Spleen (tissue), 11 donors: ENCODE measurements at regions not wholly inside any gene's neighbourhood (a gene's known extent, or its start where the extent isn't known, plus 50 kb on each side); places are given as distances from the start of the nearest gene placed in this dataset.

Experiments
- DNase-seq: peaks from one replicate; pipeline ENCODE4 v3.0.0-alpha.2; 2020
- H3K27ac ChIP-seq, 8 donors: fragments of 200-600 bp; sonication (generic) in 7 of 8; 1 replicate in 4 of 8; 2 replicates in 4 of 8; pipeline versions ENCODE4 v1.5.0 to v1.8.0; 2016 to 2021; ENCODE audit warnings: inconsistent platforms in 4 of 8, mild to moderate bottlenecking in 4 of 8, moderate library complexity in 1 of 8
- H3K27me3 ChIP-seq, 7 donors: fragments of 200-600 bp; sonication (generic) in 6 of 7; replicated peaks in 1 of 7; 1 replicate in 4 of 7; 2 replicates in 3 of 7; pipeline versions ENCODE4 v1.5.0 to v1.8.0; 2016 to 2021; ENCODE audit warnings: inconsistent platforms in 3 of 7, mild to moderate bottlenecking in 1 of 7
- H3K36me3 ChIP-seq, 6 donors: fragments of 200-600 bp; sonication (generic) in 5 of 6; 1 replicate in 4 of 6; 2 replicates in 2 of 6; pipeline versions ENCODE4 v1.5.0 to v1.8.0; 2016 to 2021; ENCODE audit warnings: inconsistent platforms in 2 of 6
- H3K4me1 ChIP-seq, 6 donors: fragments of 200-600 bp; sonication (generic) in 5 of 6; 1 replicate in 3 of 6; 2 replicates in 3 of 6; pipeline versions ENCODE4 v1.5.0 to v1.8.0; 2016 to 2021; ENCODE audit warnings: inconsistent platforms in 3 of 6
- H3K4me3 ChIP-seq, 8 donors: fragments of 200-600 bp; sonication (generic) in 7 of 8; 1 replicate in 4 of 8; 2 replicates in 4 of 8; pipeline versions ENCODE4 v1.5.0 to v1.8.0; 2016 to 2021; ENCODE audit warnings: inconsistent platforms in 4 of 8, mild to moderate bottlenecking in 4 of 8, moderate library complexity in 2 of 8
- H3K9me3 ChIP-seq, 8 donors: fragments of 200-600 bp; sonication (generic) in 7 of 8; 1 replicate in 4 of 8; 2 replicates in 4 of 8; pipeline versions ENCODE4 v1.5.0 to v1.8.0; 2016 to 2021; ENCODE audit warnings: inconsistent platforms in 4 of 8
- CTCF ChIP-seq, 11 experiments: fragments of 200-600 bp in 7 of 11; fragments of 450-650 bp in 4 of 11; sonication (generic) in 4 of 11; IDR thresholded peaks in 8 of 11; conservative IDR thresholded peaks in 3 of 11; 1 replicate in 7 of 11; 2 replicates in 4 of 11; pipeline versions ENCODE4 v1.4.0 to v1.8.0; 2016 to 2021; ENCODE audit warnings: antibody characterized with exemption in 11 of 11, inconsistent platforms in 4 of 11, mild to moderate bottlenecking in 1 of 11
- POLR2A ChIP-seq, 3 donors: fragments of 450-650 bp; IDR thresholded peaks; one replicate each; pipeline ENCODE4 v1.5.1; 2017; ENCODE audit warnings: antibody characterized with exemption in 3 of 3, mild to moderate bottlenecking in 1 of 3
- POLR2AphosphoS5 ChIP-seq, 3 donors: sonication (generic); formaldehyde crosslinking; IDR thresholded peaks; one replicate each; pipeline ENCODE4 v1.5.1; 2017; ENCODE audit warnings: antibody characterized with exemption in 3 of 3
- WGBS, 5 donors: extraction: QIAGEN DNeasy Blood & Tissue Kit in 3 of 5; methylation state at CpG; one replicate each; pipeline versions ENCODE4 v1.1.5 to v1.1.7; 2013 to 2018; 5-methylcytosine and 5-hydroxymethylcytosine counted together
- intact Hi-C: fragments of 100-400 bp; cut with DNase I; formaldehyde crosslinking; loops from one replicate; pipeline ENCODE4 v1.15.0; 2023; ENCODE audit warnings: low total_unique reads
- donor health status: healthy with polysubstance abuse.
- donor health status: DM: no; HTN: no; CAD: no; lungs with moderate emphysema.
- donor health status: DM: no; HTN: no; CAD: no.
- donor health status: Bipolar disorder and iron deficiency.
- donor health status: healthy.
- donor health status: DM: no; HTN: no; CAD: no.
- donor health status: DM: yes; HTN: yes; CAD: no.

GRCh38 chr4:100695871-100696270 is 178.0 kb upstream of the EMCN start:
- Histone ChIP-seq H3K9me3 (no peaks in the 10 kb centered on the region), H3K4me1 (no peaks in the 10 kb centered on the region), H3K27me3 (no peaks in the 10 kb centered on the region), H3K4me3 (no peak overlapping the region), H3K36me3 (no peaks in the 10 kb centered on the region), H3K27ac (no peak overlapping the region)
- DNase-seq = no peak
- TF ChIP-seq POLR2A (IDR thresholded peaks at IDR 0.05) (no peak), POLR2AphosphoS5 (IDR thresholded peaks at IDR 0.05) (no peak), CTCF (IDR thresholded peaks at IDR 0.05 in 8 of 11, conservative IDR thresholded peaks at IDR 0.05 in 3 of 11) (no peak)
- WGBS, 5 donors = 74 to 90% (median 85%) methylated on average over 1 of the region's 1 CpG
- intact Hi-C loops = no loop called here

- Histone ChIP-seq H3K9me3 (no peaks in the 10 kb centered on the region), H3K36me3 (no peaks in the 10 kb centered on the region), H3K4me1 (no peaks in the 10 kb centered on the region), H3K27ac (no peak overlapping the region), H3K27me3 (no peaks in the 10 kb centered on the region), H3K4me3 (no peak overlapping the region)
- TF ChIP-seq POLR2A (IDR thresholded peaks at IDR 0.05) = no peak
- no peak for TF ChIP-seq CTCF (IDR thresholded peaks at IDR 0.05 in 8 of 11, conservative IDR thresholded peaks at IDR 0.05 in 3 of 11)
- TF ChIP-seq POLR2AphosphoS5 (IDR thresholded peaks at IDR 0.05) = no peak
- 52 to 64% (median 57%) methylated on average over 3 of the region's 3 CpGs for WGBS, 5 donors
- intact Hi-C loops = no loop called here
- no peak for DNase-seq
Observed at GRCh38 chr4:100695039-100695654, 177.3 kb upstream of the EMCN start.

- TF ChIP-seq CTCF (IDR thresholded peaks at IDR 0.05 in 8 of 11, conservative IDR thresholded peaks at IDR 0.05 in 3 of 11) (no peak), POLR2AphosphoS5 (IDR thresholded peaks at IDR 0.05) (no peak), POLR2A (IDR thresholded peaks at IDR 0.05) (no peak)
- no peak for DNase-seq
- H3K27ac ChIP-seq = no peak overlapping the region
- no peaks in the 10 kb centered on the region for H3K9me3 ChIP-seq
- H3K36me3 ChIP-seq = no peaks in the 10 kb centered on the region
- no peaks in the 10 kb centered on the region for H3K27me3 ChIP-seq
- no peak overlapping the region for H3K4me3 ChIP-seq
- no peaks in the 10 kb centered on the region for H3K4me1 ChIP-seq
- intact Hi-C loops = no loop called here
- WGBS, 5 donors = 94 to 99% (median 96%) methylated on average over 2 of the region's 2 CpGs
Observed at GRCh38 chr4:100694467-100694866, 176.6 kb upstream of the EMCN start.

- Histone ChIP-seq H3K27me3 (no peaks in the 10 kb centered on the region), H3K9me3 (no peaks in the 10 kb centered on the region), H3K4me3 (no peak overlapping the region), H3K27ac (no peak overlapping the region), H3K36me3 (no peaks in the 10 kb centered on the region), H3K4me1 (no peaks in the 10 kb centered on the region)
- TF ChIP-seq POLR2A (IDR thresholded peaks at IDR 0.05) = no peak
- no peak for TF ChIP-seq POLR2AphosphoS5 (IDR thresholded peaks at IDR 0.05)
- TF ChIP-seq CTCF (IDR thresholded peaks at IDR 0.05 in 8 of 11, conservative IDR thresholded peaks at IDR 0.05 in 3 of 11) = no peak
- intact Hi-C loops = no loop called here
- no peak for DNase-seq
- 86 to 100% (median 92%) methylated on average over 1 of the region's 1 CpG for WGBS, 5 donors
Observed at GRCh38 chr4:100690812-100691211, 173.0 kb upstream of the EMCN start.
